Effector memory CD4-positive, alpha-beta T cell (primary cell): ENCODE measurements at regions not wholly inside any gene's neighbourhood (a gene's known extent, or its start where the extent isn't known, plus 50 kb on each side); places are given as distances from the start of the nearest gene placed in this dataset.
A peak's percentile ranks its signal among the peaks of the same experiment; 100 is the strongest.

ENCODE experiments used
- DNase-seq, 3 donors: peaks; one replicate each; pipeline ENCODE4 v3.0.0-alpha.2; 2020
- H3K27ac ChIP-seq: 2 replicates; pipeline ENCODE4 v1.7.0; 2013; ENCODE audit warnings: mild to moderate bottlenecking, low read length, moderate library complexity; ENCODE audit not compliant: insufficient read depth, poor library complexity, severe bottlenecking
- H3K27me3 ChIP-seq: replicated peaks from 2 replicates; pipeline ENCODE4 v1.7.0; 2013; ENCODE audit warnings: mild to moderate bottlenecking, low read length; ENCODE audit not compliant: insufficient read depth, control insufficient read depth, poor library complexity, severe bottlenecking
- H3K36me3 ChIP-seq: 2 replicates; pipeline ENCODE4 v1.7.0; 2013; ENCODE audit warnings: mild to moderate bottlenecking, low read length, moderate library complexity; ENCODE audit not compliant: control insufficient read depth, insufficient read depth
- H3K4me1 ChIP-seq: 2 replicates; pipeline ENCODE4 v1.7.0; 2013; ENCODE audit warnings: low read length, mild to moderate bottlenecking; ENCODE audit not compliant: control insufficient read depth, insufficient read depth, poor library complexity, severe bottlenecking
- H3K4me3 ChIP-seq: 2 replicates; pipeline ENCODE4 v1.7.0; 2013; ENCODE audit warnings: low read length, low read depth, mild to moderate bottlenecking; ENCODE audit not compliant: insufficient read depth, poor library complexity, severe bottlenecking
- H3K9me3 ChIP-seq: 2 replicates; pipeline ENCODE4 v1.7.0; 2013; ENCODE audit warnings: mild to moderate bottlenecking, low read length, moderate library complexity; ENCODE audit not compliant: control insufficient read depth

DNA sequence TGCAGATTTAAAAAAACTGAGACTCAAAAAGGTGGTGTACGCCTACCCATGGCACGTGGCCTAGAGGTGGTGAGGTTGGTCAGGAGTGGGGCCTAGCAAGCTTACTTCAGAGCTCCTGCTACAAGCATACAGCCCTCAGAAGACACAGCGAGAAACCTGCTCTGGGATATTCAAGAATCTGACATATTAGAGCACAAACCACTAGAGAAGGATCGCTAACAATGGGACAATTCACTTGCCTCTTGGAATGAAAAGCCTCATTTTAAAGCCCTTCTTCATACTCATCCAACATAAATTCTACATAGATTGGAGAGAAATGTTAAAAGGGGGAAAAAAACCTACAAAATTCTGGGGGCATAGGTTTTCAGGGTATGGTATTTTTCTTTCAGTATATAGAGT lies 118.0 kb upstream of the ARHGEF3 start:
- no peaks in the 10 kb centered on the region for H3K27me3 ChIP-seq
- H3K4me3 ChIP-seq: no peak overlapping the region
- H3K36me3 ChIP-seq: no peaks in the 10 kb centered on the region
- H3K27ac ChIP-seq: peak overlapping the region; percentile 83
- H3K4me1 ChIP-seq: peaks cover 71% of the 10 kb centered on the region
- H3K9me3 ChIP-seq: no peaks in the 10 kb centered on the region
- DNase-seq: no peak

DNA sequence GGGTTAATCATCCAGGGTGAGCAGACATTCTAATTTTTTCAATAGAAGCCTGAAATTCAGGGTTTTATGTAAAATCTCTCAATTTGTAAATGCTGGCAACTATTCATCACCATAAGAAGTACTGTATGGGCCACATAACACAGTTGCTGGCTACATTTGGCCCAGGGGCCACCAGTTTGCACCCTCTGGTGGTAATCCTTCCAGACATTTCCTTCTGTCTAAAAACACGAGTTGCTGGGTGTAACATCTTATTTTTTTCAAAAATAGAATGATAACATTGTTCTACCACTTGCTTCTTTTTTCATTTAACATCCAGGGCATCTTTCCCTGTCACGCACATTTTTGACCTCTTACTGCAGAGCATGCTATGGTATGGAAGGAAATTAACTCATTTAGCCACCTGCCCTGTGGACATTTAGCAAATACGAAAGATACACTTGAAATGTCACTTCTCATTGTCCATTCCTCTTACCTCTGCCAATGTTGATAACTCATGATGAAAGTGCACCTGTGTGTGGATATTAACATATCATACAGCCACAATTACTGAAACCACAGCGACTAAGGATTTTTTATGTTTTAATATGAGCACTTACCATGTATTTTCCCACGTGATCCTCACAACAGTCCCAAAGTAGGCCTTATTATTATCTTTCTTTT lies 117.5 kb upstream of the ARHGEF3 start:
- Histone ChIP-seq H3K27ac (peak overlapping the region; percentile 83), H3K9me3 (no peaks in the 10 kb centered on the region), H3K4me1 (peaks cover 66% of the 10 kb centered on the region), H3K36me3 (no peaks in the 10 kb centered on the region), H3K27me3 (no peaks in the 10 kb centered on the region), H3K4me3 (no peak overlapping the region)
- DNase-seq: no peak

DNA sequence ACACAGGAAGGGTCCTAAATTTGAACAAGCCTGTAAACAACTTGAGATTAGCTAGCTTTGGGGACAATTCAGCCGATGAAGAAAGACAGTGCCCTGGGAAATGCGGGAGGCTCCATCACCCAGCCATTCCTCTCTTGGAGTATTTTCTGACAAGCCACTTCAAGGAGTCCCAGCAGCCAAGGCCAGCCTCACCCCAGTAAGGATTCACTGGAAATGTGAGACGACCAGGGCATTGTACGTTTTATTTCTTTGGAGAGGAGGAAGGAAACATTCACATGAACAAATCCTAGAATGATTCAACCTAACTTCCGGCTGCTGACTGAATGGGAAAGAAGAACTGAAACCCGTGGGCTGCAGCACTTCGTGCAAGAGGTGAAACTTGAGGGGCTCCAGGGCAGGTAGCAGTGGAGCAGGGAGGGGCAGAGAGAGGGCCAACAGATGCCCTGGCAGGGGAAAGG lies 116.4 kb upstream of the ARHGEF3 start:
- peaks cover 59% of the 10 kb centered on the region for H3K4me1 ChIP-seq
- H3K27me3 ChIP-seq: no peaks in the 10 kb centered on the region
- no peak for DNase-seq
- no peaks in the 10 kb centered on the region for H3K36me3 ChIP-seq
- peak overlapping the region; percentile 83 for H3K27ac ChIP-seq
- no peaks in the 10 kb centered on the region for H3K9me3 ChIP-seq
- H3K4me3 ChIP-seq: peak overlapping the region; percentile 49

DNA sequence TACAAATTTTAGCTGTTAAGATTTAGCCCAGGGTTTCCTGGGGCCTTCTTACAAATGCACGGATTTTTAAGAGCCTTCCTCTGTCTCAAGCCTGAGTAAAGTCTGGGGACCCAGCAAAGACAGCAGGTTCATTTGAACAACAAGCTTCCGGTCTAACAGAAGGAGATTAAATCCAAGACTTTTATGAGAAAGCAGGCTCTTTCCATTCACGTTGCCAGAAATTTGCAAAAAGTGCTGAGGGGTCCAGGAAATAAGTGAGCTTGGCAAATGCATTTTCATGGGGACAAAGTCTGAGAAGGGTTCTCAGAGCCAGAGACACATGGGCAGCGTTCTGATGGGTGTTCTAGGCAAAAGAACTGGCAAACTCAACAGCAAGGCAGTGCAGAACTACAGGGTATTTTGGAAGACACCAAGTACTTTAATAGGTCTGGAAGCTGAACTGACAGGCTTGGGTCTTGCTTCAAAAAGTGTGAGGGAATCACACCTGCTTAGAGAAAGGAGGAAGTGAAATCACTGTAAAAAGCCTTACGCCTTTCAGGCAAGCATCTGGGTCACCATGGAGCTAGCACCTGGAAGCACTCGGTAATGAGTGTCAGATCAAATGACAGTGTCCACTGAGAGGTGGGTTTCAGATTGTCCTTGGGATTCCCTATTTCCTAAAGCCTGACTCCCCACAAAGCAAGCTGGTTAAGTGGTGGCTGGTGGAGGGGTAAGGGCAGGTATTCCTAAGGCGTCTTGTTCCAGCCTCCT lies 115.8 kb upstream of the ARHGEF3 start:
- Histone ChIP-seq H3K9me3 (no peaks in the 10 kb centered on the region), H3K27me3 (no peaks in the 10 kb centered on the region), H3K36me3 (no peaks in the 10 kb centered on the region), H3K4me1 (peaks cover 56% of the 10 kb centered on the region), H3K27ac (peak overlapping the region; percentile 83), H3K4me3 (peak overlapping the region; percentile 77)
- DNase-seq: no peak

DNA sequence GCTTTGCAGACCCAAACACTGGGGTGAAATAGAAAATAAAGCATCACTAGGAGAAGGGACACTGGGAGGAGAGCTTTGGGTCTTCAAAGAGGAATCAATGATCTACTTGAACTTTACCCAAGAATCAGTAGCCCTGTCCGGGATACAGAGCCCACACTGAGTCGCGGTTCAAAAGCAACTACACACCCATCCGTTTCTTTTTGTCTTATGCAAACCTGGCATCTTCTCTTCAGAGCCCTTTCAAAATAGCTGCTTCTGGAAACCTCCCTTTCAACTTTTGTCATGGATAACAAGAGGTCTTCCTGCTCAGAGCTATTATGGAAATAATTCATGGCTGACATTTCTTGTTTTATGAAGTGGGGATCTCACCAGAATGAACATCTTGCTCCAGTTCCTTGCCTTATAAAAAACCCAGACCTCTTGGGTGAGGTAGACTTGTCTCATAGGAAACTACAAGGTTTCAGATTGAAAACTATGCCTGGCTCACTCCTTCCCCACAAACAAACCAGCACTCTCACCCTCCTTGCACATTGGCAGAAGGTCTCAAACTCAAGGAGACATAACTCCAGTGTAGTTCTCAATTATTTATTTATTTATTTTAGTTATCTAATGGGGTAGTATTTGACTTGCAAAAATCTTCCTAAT lies 115.1 kb upstream of the ARHGEF3 start:
- Histone ChIP-seq H3K9me3 (no peaks in the 10 kb centered on the region), H3K4me1 (peaks cover 51% of the 10 kb centered on the region), H3K27me3 (no peaks in the 10 kb centered on the region), H3K4me3 (peak overlapping the region; percentile 77), H3K36me3 (no peaks in the 10 kb centered on the region), H3K27ac (peak overlapping the region; percentile 83)
- no peak for DNase-seq

DNA sequence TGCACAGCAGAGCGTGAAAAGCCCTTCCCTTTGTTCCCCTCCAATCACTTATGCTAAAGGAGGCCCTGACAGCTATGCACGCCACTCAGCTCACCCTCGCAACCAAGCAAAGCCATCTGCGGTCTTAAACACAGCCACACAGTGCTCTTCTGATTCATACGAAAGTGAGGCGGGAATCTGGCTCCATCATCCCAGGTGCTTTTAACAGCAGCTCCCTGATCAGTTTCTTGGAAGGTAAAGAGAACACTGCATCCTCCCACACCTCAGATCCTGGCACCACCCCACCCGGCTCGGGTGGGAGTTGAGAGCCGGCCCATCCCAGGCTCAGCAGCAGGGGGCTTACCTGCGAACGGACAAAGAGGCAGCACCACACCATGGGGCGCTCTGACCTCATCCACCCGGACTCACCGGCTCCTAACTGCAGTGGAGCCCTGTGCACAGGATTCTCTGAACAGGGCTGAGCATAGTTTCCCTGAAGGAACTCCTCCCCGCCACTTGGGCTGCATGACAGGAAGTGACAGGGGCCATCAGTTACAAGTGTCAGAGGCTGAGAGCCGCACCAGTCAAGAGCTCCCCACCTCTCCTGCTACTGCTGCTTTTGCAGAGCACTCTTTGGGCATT lies 114.3 kb upstream of the ARHGEF3 start:
- DNase-seq: peak; percentile 52 to 60 (median 59)
- peak overlapping the region; percentile 83 for H3K27ac ChIP-seq
- no peaks in the 10 kb centered on the region for H3K9me3 ChIP-seq
- no peaks in the 10 kb centered on the region for H3K27me3 ChIP-seq
- no peaks in the 10 kb centered on the region for H3K36me3 ChIP-seq
- H3K4me1 ChIP-seq: peaks cover 46% of the 10 kb centered on the region
- peak overlapping the region; percentile 77 for H3K4me3 ChIP-seq

DNA sequence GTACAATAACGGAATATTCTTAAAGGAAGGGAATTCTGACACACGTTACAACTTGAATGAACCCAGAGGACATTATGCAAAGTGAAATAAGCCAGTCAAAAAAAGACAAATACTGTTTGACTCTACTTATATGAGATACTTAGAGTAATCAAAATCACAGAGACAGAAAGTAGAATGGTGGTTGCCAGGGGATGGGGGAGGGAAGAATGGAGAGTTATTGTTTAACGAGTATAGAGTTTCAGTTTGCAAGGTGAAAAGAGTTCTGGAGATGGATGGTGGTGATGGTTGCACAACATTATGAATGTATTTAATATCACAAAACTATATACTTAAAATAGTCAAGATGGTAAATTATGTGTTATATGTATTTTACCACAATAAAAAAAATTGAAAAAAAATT lies 112.9 kb upstream of the ARHGEF3 start:
- DNase-seq: no peak
- Histone ChIP-seq H3K9me3 (no peaks in the 10 kb centered on the region), H3K27me3 (no peaks in the 10 kb centered on the region), H3K4me3 (peak overlapping the region; percentile 77), H3K4me1 (peaks cover 46% of the 10 kb centered on the region), H3K27ac (peak overlapping the region; percentile 3), H3K36me3 (peaks cover 7% of the 10 kb centered on the region)

DNA sequence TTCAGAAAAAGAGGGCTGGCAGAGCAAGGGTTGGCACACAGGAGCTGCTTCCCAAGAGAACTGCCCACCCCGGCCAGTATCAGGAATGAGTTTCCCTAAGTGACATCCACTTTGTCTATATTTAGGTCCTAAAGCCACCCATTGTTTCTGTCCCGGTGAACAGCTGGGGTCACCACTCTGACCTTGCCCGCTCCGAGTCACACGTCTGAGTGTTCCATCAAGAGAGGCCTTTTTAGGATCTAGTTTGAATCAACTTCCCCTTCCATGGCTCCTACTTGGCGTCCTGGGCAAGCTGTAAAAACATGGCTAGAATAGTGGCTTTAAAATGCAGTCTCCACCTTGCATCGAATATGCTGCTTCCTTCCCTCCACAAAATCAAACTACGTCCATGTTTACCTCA lies 109.6 kb upstream of the ARHGEF3 start:
- no peak overlapping the region for H3K4me3 ChIP-seq

DNA sequence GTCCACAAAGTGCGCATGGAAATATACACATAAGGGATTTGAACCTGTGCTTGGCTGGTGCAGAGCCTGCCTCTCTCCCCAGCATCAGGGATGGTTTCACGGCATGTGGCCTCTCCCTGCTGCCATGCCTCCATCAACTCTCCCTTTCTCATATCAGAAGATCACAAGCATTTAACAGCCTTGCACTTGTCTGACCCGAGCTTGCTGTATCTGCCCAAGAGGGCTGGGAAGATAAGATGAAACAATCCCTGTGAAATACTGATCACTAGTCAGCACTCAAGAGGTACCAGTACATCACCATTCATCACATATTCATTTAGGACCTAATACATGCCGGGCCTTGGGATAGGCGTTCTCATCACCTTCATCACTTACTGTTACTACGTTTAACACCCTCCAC lies 107.6 kb upstream of the ARHGEF3 start:
- no peaks in the 10 kb centered on the region for H3K27me3 ChIP-seq
- H3K36me3 ChIP-seq: peaks cover 14% of the 10 kb centered on the region
- no peaks in the 10 kb centered on the region for H3K9me3 ChIP-seq
- H3K27ac ChIP-seq: no peak overlapping the region
- no peak for DNase-seq
- peaks cover 7% of the 10 kb centered on the region for H3K4me1 ChIP-seq
- H3K4me3 ChIP-seq: no peak overlapping the region

More for the DNA sequence above, 109.6 kb upstream of the ARHGEF3 start:
- peaks cover 14% of the 10 kb centered on the region for H3K4me1 ChIP-seq
- no peak overlapping the region for H3K27ac ChIP-seq
- H3K36me3 ChIP-seq: peaks cover 14% of the 10 kb centered on the region
- no peaks in the 10 kb centered on the region for H3K27me3 ChIP-seq
- no peaks in the 10 kb centered on the region for H3K9me3 ChIP-seq
- no peak for DNase-seq
